ENCODE measurements at regions not wholly inside any gene's neighbourhood (a gene's known extent, or its start where the extent isn't known, plus 50 kb on each side); places are given as distances from the start of the nearest gene placed in this dataset.

GRCh38 chr3:182349951-182350517 lies 443.3 kb upstream of the ATP11B start:
- no peak for TF ChIP-seq CTCF (IDR thresholded peaks at IDR 0.05)
- no peak for TF ChIP-seq TCF7L2 (IDR thresholded peaks at IDR 0.05; ENCODE audit: low read depth, low read length)

All from Panc1 (cell line).